HL-60 (cell line): ENCODE measurements at regions not wholly inside any gene's neighbourhood (a gene's known extent, or its start where the extent isn't known, plus 50 kb on each side); places are given as distances from the start of the nearest gene placed in this dataset.
"Not testable (repeated sequence)": the region's sequence is repeated elsewhere in the genome, so short reads cannot be mapped to it uniquely, and the experiment has no call there.

ENCODE experiments used
- DNase-seq, 2 experiments: peaks; one replicate each; pipeline ENCODE4 v3.0.0-alpha.2; 2010 to 2020; ENCODE audit warnings: low read depth in 1 of 2, low spot score in 1 of 2
- H3K27ac ChIP-seq: fragments of 250-450 bp; sonication (Bioruptor Pico); replicated peaks from 2 replicates; pipeline ENCODE4 v1.5.1; 2020; ENCODE audit warnings: mild to moderate bottlenecking, moderate library complexity
- H3K27me3 ChIP-seq: fragments of 250-450 bp; sonication (Bioruptor Pico); 2 replicates; pipeline ENCODE4 v1.5.1; 2021; ENCODE audit warnings: mild to moderate bottlenecking, moderate library complexity; ENCODE audit not compliant: insufficient read depth, poor library complexity, severe bottlenecking
- H3K4me3 ChIP-seq: replicated peaks from 2 replicates; pipeline ENCODE4 v1.5.1; 2011; ENCODE audit warnings: mild to moderate bottlenecking, control low read depth, low read length; ENCODE audit not compliant: insufficient read depth
- CTCF ChIP-seq: IDR thresholded peaks from one replicate; pipeline ENCODE4 v1.5.1; 2011; ENCODE audit warnings: low read length, control low read depth, inconsistent platforms; ENCODE audit not compliant: insufficient read depth
- GABPA ChIP-seq: IDR thresholded peaks from 2 replicates; pipeline ENCODE4 v1.6.1; 2012; ENCODE audit warnings: low read depth
- POLR2AphosphoS5 ChIP-seq: IDR thresholded peaks from 2 replicates; pipeline ENCODE4 v1.6.1; 2012; ENCODE audit warnings: low read depth
- SPI1 ChIP-seq: IDR thresholded peaks from 2 replicates; pipeline ENCODE4 v1.6.1; 2012; ENCODE audit warnings: low read depth, mild to moderate bottlenecking, borderline replicate concordance
- TF ChIP-seq, protein P1 (sequence below): IDR thresholded peaks from 2 replicates; pipeline ENCODE4 v1.6.1; 2012; ENCODE audit warnings: low read depth; ENCODE audit not compliant: insufficient replicate concordance

- Histone ChIP-seq H3K4me3 (no peak overlapping the region), H3K27ac (no peak overlapping the region), H3K27me3 (no peaks in the 10 kb centered on the region)
- no peak for DNase-seq
- no peak for TF ChIP-seq SPI1
- no peak for TF ChIP-seq GABPA
- TF ChIP-seq CTCF, result no peak
- TF ChIP-seq, protein P1, sequence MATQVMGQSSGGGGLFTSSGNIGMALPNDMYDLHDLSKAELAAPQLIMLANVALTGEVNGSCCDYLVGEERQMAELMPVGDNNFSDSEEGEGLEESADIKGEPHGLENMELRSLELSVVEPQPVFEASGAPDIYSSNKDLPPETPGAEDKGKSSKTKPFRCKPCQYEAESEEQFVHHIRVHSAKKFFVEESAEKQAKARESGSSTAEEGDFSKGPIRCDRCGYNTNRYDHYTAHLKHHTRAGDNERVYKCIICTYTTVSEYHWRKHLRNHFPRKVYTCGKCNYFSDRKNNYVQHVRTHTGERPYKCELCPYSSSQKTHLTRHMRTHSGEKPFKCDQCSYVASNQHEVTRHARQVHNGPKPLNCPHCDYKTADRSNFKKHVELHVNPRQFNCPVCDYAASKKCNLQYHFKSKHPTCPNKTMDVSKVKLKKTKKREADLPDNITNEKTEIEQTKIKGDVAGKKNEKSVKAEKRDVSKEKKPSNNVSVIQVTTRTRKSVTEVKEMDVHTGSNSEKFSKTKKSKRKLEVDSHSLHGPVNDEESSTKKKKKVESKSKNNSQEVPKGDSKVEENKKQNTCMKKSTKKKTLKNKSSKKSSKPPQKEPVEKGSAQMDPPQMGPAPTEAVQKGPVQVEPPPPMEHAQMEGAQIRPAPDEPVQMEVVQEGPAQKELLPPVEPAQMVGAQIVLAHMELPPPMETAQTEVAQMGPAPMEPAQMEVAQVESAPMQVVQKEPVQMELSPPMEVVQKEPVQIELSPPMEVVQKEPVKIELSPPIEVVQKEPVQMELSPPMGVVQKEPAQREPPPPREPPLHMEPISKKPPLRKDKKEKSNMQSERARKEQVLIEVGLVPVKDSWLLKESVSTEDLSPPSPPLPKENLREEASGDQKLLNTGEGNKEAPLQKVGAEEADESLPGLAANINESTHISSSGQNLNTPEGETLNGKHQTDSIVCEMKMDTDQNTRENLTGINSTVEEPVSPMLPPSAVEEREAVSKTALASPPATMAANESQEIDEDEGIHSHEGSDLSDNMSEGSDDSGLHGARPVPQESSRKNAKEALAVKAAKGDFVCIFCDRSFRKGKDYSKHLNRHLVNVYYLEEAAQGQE, result no peak
- no peak for TF ChIP-seq POLR2AphosphoS5
Observed at GRCh38 chr14:49250109-49250508, 336.1 kb downstream of the RPS29 start.

- no peak overlapping the region for H3K4me3 ChIP-seq
- DNase-seq, result no peak
- TF ChIP-seq POLR2AphosphoS5, result no peak
- H3K27ac ChIP-seq, result no peak overlapping the region
- H3K27me3 ChIP-seq, result no peaks in the 10 kb centered on the region
Observed at GRCh38 chr14:49249022-49249421, 337.2 kb downstream of the RPS29 start.

DNA sequence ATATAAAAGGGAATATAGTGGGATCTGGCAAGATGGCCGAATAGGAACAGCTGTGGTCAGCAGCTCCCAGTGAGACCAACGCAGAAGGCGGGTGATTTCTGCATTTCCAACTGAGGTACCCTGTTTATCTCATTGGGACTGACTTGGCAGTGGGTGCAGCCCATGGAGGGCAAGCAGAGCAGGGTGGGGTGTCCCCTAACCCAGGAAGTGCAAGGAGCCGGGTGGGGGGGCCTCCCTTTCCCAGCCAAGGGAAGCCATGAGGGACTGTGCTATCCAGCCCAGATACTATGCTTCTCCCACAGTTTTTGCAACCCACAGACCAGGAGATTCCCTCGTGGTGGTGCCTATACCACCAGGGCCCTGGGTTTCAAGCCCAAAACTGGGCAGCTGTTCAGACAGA is 342.4 kb downstream of the RPS29 start:
- H3K27me3 ChIP-seq, DNase-seq, H3K27ac ChIP-seq, H3K4me3 ChIP-seq: not testable (repeated sequence)

DNA sequence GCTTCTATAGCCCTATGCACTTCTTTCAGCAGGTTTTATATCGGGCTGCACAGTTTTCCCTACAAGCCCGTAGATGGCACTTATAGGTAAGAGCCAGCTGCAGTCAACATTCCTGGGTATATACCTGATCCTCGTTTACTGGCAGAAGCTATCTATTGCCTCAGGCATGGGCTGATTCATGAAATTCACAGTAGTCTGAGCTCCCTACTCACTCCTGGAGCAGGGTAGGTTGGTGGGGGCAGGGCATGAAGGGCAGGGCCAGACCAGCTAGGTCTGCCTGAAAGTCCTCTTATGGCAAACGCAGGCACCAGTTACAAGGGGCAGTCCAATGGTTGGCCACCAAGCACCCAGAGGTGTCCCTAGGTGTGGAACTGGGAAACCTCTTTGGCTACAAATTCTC is 345.8 kb downstream of the RPS29 start:
- TF ChIP-seq POLR2AphosphoS5 (no peak), SPI1 (no peak), GABPA (no peak), CTCF (no peak)
- TF ChIP-seq, protein P1, result no peak
- H3K27me3 ChIP-seq, result no peaks in the 10 kb centered on the region
- H3K4me3 ChIP-seq, result no peak overlapping the region
- DNase-seq, result no peak
- no peak overlapping the region for H3K27ac ChIP-seq

- Histone ChIP-seq H3K27me3 (no peaks in the 10 kb centered on the region), H3K27ac (no peak overlapping the region), H3K4me3 (no peak overlapping the region)
- no peak for DNase-seq
- no peak for TF ChIP-seq POLR2AphosphoS5
- TF ChIP-seq, protein P1, result no peak
- TF ChIP-seq CTCF, result no peak
- TF ChIP-seq SPI1, result no peak
- no peak for TF ChIP-seq GABPA
Observed at GRCh38 chr14:49228552-49228951, 357.6 kb downstream of the RPS29 start.
